Activated CD4-positive, alpha-beta T cell treated with anti-CD3 and anti-CD28 coated beads, Interleukin-2, Interleukin-4, amounts not matched to agents 100 ng/mL and 50 ng/mL, durations not matched to agents 16 hours and 8 hours (primary cell): ENCODE measurements at regions not wholly inside any gene's neighbourhood (a gene's known extent, or its start where the extent isn't known, plus 50 kb on each side); places are given as distances from the start of the nearest gene placed in this dataset.
"Not testable (repeated sequence)": the region's sequence is repeated elsewhere in the genome, so short reads cannot be mapped to it uniquely, and the experiment has no call there.

Source experiments
- DNase-seq: peaks from one replicate; pipeline ENCODE4 v3.0.0-alpha.2; 2020; ENCODE audit warnings: low spot score

DNA sequence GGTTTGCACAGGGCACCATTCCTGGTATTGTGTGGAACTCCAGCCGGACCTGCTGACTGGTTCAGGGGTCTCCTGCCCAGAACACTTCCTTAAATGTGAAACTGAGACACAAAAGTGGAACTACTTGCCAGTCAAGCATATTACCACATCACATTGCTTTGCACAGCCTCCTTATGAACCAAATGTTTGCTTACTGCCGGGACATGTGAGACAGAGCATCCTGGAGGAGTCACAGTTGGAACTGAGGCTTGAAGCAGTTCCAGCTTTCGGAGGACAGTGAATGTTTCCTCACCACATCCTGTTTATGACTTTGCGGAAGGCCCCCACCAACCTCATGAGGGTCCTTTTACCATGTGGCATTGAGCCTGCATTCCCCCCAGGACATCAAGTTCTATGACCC lies 105.8 kb upstream of the ARHGAP42 start:
- no peak for DNase-seq

DNA sequence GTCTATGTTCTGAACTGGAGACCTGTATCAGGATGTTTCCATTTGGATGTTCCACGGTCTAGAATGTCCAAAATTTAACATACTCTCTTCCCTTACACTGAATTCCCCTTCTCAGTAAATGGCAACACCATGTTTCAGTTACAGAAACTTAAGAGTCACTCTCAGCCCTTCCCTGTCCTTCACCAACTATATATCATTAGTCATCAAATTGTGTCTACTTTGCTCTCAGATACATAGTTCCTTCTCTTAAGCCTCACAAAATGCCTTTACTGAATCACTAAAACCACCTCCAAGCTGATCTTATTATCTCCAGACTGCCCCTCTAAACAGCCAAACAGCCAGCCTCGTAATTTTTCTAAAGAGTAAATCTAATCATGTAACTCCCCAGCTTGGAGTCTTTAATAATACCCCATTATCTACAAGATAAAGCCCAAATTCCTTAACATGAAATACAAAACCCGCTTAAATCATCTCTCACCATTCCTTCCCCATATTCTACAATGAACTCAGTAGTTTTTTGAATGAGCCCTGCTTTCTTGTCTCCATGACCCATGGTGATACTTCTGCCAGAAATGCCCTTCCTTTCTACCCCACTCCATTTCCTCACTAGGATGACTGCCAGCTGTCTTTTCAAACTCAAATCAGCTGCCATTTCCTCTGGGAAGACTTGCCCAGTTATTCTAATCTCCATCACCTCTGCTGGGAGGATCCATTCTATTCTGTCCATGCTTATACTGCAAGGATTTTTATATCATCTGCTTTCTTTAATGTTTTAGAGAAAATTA lies 102.7 kb upstream of the ARHGAP42 start:
- no peak for DNase-seq

DNA sequence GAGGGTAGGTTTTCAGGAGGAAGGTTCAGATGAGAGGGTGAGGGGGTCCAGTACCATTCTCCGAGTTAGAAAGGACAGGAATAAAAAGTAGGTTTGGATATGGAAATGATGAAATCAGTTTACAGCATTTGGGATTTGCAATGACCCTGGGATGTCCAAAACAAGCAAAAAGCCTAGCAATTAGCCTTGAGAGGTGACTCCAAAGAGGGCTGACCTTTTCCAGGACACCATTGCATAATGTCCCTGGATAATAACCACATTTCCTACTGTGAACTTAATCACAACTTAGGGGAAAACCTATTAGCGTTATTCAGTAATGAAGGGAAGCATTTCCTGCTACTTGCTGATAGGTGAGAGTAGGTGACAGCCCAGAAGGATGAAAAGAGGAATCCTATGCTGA lies 101.4 kb upstream of the ARHGAP42 start:
- DNase-seq, result no peak

DNA sequence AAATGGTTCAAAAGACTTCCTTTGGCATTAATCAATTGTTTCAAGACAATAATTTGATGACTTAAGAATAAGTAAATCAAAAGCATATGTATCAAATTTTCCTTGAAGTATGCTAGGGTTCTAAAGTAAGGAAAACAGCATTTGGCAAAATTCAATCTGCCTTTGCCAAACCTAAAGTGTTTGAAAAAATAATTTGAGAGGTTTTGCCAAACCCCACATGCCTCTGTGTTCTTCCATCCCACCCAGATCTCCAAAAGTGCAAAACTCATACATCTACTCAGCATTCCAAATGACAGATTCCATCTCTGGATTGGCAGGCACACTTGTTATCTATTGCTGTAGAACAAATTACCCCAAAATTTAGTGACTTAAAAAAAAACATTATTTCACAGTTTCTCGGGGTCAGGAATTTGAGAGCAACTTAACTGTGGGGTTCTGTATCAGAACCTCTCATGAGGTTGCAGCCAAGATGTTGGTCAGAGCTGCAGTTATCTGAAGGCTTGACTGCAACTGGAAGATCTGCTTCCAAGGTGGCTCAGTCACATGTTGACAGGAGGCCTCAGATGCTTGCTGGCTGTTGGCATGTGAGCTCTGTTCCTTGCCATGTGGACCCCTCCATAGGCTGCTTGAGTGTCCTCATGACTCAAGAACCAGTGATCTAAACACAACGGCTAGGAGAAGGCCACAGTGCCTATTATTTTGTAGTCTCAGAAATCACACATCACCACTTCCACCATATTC lies 100.6 kb upstream of the ARHGAP42 start:
- no peak for DNase-seq

DNA sequence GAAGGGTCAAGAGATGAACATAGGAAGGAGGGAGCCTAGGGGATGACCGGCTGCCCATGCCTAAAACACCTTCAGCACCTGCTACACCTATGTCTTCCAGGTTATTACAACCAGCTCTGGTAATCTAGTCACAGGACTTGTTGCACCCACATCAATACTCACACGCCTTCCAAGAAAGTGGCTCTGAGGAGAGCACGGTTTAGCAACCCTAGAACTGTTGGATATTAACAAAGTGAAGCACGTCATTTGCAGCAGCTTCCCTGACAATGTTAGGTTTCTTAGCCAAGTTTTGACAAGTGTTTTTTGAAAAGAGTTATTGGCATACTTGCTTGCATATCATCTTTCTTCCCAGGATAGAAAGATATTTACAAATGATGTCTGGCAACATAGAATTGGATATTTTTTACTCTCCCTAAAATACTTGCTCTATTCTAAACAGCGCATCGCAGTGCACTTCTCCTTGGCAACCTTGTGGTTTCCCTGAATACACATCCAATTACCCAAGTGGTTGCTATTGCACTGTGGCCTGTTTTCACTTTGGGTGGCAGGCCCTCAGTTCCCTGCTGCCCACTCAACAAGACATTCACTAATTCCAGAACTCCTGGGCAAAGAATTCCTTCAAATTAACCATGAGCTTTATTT lies 94.3 kb upstream of the ARHGAP42 start:
- no peak for DNase-seq

DNA sequence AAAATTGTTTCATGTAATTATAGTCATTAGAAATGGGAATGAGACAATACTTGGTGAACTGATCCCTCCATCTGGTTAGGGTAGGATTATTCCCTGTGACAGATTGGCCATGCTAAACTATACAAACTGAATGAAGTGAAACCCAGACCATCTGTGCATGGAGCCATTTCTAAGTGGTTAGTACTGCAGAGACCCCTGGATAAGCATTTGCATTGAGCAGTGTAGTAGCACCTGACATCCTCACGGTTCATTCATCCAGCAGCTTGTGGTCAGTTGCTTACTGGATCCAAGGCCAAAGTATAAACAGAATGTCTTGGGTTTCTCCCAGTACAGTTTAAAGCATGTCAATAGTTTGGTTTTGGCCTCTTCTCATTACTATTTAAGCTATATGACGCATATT lies 93.8 kb upstream of the ARHGAP42 start:
- DNase-seq, result no peak

DNA sequence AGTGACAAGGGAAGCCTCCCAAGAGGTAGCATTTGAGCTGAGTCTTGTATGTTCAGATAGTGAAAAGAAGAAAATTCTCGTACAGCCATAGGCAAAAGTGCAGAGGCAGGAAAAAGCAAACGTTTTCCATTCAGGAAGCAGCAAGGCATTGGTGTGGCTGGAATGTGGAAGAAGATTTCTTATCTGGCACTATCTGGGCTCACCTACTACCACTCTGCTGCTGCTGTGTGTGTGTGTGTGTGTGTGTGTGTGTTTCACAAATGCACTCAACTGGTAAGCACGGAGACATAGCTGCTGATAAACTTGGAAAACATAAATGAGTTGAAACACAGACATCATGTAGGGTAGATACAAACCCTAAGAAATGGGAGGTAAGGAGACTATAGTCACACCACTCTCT lies 92.8 kb upstream of the ARHGAP42 start:
- no peak for DNase-seq

DNA sequence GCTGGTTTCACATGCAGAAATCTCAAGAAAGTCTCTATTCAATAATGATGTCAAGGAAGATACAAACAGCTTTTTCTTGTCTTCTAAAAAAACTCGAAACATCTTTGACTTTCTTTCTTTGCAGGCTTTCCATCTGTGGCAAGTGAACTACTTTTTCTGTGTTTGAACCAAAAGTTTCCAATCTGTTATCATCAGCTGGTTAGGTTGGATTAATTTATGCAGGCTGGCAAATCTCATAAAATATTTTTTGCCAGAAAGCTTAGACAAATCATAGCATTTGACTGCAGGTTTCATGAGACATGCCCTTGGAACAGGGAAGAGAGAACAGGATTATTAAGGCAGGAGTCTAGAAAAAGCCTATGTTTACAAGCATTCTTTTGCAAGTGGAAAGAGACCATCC lies 86.1 kb upstream of the ARHGAP42 start:
- no peak for DNase-seq

DNA sequence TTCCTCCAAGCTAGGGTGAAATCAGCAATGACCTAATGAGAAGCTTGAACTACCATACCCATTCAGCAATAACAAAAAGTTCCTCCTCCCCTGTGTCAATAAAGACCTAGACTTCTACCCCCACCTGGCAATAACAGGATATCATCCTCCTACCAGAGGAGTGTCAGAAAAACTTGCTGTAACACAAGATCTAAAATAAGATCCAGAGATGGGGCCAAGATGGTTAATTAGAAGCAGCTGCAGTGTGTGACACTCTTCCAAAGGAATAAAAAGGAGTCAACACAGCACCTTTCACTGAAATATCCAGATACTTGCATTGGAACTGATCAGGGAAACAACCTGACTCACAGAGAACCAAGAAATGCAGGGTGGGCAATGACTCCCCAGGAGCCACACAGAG lies 84.4 kb upstream of the ARHGAP42 start:
- DNase-seq, result no peak

DNA sequence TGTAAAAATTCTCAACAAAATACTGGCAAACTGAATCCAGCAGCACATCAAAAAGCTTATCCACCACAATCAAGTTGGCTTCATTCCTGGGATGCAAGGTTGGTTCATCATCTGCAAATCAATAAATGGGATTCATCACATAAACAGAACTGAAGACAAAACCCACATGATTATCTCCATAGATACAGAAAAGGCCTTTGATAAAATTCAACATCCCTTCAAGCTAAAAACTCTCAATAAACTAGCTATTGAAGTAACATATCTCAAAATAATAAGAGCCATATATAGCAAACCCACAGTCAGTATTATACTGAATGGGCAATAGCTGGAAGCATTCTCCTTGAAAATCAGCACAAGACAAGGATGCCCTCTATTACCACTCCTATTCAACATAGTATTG lies 79.3 kb upstream of the ARHGAP42 start:
- DNase-seq, result not testable (repeated sequence)

DNA sequence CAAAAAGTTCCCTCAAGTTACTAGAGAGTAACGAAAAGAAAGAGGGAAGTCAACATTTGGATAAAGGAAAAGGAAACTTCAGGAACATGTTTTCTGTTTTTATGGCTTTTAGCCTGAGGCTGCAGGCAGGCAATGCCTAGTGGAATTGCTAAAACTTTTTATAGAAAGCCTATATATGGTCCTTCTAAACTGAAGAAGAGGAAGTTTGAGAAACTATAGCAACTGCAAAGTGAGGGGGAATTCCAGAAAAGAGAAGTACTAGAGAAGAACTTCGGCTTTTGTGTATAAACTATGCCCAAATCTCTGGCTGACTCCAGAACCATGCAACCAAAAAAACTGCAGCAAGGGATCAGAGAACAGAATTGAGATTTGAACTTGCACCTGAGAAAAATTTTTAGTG lies 74.3 kb upstream of the ARHGAP42 start:
- DNase-seq, result no peak

DNA sequence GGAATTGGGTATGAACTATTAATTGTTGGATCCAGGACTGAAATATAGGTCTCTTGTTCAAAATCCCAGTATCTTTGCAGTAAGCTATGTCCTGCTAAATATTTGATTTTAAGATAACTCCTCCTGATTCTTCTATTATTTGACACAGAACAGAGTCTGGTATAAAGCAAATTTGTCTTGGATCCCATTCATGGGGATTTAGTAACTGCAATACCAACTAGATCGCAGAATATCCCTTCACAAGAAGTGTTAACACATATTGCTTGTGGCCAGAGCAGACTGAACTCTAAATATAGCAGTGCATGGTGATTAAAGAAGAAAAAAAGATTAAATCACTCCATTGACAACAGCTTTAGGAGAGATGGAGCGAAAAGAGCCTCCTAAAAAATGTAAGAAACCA lies 68.2 kb upstream of the ARHGAP42 start:
- no peak for DNase-seq

DNA sequence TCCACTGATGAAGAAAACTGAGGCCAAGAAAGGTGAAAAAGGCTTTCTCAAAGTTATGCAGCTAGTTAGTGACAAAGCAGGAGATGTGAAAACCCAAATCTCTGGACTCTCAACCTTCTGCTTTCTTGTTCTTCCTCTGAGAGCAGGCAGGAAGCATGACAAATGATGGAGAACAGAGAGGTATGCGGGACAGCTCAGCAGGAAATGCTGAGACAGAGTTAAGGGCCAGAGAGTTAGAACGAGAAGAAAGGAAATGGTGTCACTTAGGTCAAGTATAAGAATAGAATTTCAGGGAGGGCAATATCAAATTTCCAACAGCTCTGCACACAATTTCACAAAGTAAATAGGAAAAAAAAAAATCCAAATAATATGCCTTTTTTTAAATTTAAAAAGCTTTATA lies 67.6 kb upstream of the ARHGAP42 start:
- DNase-seq, result no peak

DNA sequence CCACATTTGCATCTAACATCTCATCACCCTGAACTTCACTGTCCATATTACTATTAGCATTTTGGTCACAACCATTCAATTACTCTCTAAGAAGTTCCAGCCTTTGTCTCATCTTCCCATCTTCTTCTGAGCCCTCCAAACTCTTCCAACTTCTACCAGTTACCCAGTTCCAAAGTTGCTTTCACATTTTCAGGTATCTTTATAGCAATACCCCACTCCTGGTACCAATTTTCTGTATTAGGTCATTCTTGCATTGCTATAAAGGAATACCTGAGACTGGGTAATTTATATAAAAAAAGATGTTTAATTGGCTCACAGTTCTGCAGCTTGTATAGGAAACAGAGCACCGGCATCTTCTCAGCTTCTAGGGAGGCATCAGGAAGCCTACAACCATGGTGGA lies 64.7 kb upstream of the ARHGAP42 start:
- DNase-seq, result no peak

DNA sequence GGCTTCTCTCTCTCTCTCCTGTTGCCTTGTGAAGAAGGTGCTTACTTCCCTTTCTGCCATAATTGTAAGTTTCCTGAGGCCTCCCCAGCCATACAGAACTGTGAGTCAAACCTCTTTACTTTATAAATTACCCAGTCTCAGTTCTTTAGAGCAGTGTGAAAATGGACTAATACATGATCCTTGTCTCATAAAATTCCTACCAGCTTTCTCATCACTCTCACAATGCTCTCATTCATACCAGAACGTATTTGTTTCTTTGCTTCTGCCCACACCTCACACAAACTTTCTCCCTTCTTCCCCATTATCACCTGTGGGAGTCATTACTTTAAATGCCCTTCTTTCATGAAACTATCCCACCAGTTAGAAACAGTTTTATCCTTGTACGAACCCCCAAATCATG lies 62.7 kb upstream of the ARHGAP42 start:
- no peak for DNase-seq

DNA sequence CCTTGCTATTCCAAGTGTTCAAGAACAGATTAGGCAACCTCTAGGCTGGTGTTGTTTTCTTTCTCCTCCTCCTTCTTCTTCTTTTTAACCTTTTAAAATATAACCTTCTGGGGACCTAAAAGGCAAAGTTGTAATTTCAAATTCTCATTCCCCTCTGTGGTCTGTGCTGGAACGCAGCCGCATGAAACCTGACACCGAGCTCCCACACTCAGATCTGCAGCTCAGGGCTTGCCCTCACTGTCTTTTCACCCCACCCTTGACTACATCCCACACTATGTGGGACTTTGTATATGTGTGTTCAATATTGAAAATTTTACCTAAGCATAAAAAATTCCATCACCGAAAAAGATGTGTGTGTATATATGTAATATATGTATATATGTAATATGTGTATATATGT lies 62.0 kb upstream of the ARHGAP42 start:
- DNase-seq, result no peak

DNA sequence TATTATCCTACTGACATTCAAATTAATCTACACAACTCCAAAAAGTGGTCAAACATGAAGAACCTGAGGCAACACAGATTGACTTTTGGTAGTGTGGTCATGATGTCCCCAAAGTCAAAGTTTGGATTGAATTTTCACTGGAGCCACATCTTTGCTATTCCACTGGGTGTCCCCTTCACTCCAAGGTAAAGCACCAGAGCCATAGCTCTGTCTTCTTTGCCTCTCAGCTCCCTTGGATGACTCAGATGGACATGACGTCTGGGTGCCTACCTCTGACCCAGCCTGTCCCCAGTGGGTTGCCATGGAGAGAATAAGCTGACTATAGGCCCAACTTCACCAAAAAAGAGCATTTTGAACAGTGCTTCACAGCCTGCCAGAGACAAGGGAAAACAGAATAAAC lies 57.4 kb upstream of the ARHGAP42 start:
- no peak for DNase-seq

DNA sequence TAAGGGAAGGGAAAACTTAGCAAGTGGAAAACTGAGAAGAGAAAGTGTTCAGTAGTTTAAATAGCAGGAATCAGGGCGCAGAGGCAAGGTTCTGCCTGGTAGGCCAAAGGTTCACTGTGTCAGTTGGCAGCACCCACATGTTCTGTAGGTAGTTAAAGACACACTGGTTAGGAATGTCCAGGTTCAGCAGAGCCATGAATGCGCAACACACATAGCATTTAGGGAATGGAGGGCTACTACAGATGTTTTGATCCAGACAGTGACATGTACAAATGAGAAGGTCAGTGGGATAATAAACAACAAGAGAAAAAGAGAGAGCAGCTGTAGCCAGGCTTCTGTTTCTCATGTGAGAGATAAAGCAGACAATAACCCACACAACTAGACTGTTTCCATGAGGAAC lies 56.2 kb upstream of the ARHGAP42 start:
- no peak for DNase-seq

DNA sequence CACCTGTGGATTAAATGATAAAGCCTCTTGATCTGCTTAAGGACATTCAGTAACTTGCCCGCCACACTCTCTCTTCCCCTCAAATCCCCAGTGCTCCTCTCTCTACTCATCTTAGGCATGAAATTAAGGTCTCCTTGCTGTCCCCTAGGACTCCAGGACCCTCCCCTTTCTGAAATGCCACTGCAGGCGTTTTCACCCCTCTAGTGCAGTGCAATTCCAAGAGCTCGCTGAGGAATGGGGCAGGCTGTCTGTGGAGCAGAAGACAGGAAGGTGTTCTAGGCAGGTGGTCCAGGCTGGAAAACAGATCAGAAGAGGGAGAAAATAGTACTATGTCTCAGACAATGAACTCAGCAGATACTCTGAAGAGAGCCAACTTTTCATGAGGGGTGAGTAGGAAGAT lies 55.8 kb upstream of the ARHGAP42 start:
- DNase-seq, result no peak

DNA sequence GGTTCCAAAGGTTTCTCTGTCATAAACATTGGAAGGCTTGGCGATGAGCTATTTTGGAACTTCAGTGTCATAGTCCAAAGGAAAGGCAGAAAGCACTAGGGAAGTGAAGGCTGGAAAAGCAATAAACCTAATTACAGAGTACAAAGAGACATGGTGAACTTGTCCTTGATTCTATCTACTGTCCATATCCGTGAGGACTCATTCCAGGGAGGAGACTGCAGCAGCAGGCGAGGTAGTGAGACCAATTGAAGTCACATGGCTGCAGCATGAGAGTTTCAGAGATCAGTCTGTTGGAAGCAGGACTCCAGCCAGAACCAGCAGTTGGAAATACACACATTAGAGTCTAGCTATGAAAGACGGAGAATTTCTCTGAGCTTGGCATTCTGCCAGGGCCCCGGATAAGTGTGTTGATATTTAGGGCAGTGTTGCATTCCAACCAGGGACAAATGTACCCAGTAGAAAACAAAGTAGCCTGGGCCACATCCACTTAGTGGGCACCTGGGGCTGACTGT lies 54.1 kb upstream of the ARHGAP42 start:
- no peak for DNase-seq

DNA sequence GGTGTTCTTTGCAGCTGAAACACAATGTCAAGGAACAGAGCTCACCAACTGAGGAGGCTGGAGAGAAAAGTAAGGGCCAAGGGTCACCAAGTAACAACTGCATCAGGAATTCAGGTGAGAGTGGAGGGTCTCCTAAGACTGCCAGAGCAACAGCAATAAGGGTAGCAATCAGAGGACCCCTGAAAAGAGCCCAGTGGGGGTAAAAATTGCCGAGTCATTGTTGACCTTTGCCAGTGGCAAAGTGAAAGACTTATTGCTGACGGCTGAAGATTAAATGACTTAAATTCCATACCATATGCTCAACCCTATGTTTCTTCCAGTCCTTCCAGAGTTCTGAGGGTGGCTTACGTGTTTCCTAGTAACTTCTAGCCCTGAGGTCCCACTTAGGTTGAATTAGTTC lies 51.9 kb upstream of the ARHGAP42 start:
- no peak for DNase-seq

DNA sequence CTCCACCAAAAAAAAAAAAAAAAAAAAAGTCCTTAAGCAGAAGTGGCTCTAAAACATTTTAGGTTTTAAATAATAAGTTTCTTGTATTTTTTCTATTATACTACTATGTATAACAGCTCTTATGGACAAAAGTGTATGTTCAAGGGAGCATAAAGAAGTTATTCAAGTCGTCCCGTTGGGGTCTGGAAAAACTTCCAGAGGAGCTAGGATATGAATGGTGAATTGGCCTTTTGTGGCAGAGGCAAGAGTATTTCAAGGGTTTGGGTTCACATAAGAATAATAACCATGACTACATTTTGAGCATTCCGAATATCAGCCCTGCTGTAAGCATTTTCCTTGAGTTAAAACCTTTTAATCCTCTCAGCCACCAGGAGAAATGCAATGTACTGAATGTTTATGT lies 50.6 kb upstream of the ARHGAP42 start:
- DNase-seq, result no peak
